ENCODE measurements at regions not wholly inside any gene's neighbourhood (a gene's known extent, or its start where the extent isn't known, plus 50 kb on each side); places are given as distances from the start of the nearest gene placed in this dataset.

DNA sequence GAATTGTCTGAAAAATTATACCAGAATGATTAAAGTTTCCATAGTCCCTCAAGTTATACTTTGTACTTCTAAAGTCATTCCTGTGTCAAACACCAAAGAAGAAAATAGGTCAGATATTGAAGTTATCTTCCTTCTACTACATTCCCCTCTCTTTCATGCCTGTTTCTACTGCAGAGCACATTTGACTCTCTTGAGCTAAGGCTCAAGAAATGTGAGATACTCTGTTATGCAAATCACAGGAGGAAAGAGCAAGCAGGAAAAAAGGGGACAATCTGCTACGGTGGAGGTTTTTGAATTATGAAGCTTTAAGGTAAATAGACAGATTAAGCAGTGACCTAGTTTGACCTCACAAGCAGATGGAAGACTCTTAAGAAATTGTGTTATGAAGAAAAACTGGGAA lies 198.9 kb upstream of the LDB2 start:
- no peak for DNase-seq

DNA sequence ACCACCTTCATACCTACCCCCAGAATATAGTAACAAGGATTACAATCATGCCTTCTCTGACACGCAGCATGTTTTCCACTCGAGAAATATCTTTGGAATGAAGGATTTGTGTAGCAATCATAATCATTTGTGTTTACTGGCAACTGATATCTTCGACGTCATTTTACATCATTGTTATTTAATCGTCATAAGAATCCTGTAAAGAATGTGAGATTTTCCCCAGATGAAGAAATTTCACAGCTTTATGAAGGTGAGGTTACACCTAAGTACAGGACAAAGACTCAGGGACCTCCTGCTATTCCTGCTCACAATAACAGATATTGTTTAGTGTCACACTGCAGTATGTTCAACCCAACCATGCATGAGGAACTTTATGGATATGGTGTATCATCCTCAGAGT lies 198.2 kb upstream of the LDB2 start:
- no peak for DNase-seq

GRCh38 chr4:17095771-17096170 lies 197.3 kb upstream of the LDB2 start:
- no peak for DNase-seq

DNA sequence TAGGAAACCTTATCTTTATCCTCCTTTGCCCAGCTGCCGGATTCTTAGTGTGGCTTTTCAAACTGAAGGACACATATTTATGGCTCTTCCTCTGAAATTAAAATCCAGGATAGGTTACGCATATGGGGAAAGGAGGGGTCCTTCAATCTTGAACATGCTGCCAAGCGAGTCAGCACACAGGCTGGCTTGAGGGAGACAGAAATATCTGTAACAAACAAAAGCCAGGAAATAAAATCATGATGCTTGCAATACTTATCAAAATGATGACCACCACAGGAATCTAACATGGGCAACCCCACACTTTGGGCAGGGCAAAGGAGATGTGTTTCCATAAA lies 196.4 kb upstream of the LDB2 start:
- DNase-seq = no peak

- no peak for DNase-seq
Observed at GRCh38 chr4:17094159-17094875, 195.9 kb upstream of the LDB2 start.

GRCh38 chr4:17093481-17093880 lies 195.0 kb upstream of the LDB2 start:
- DNase-seq = no peak

GRCh38 chr4:17092736-17093437 lies 194.4 kb upstream of the LDB2 start:
- no peak for DNase-seq

- DNase-seq = no peak
Observed at GRCh38 chr4:17091104-17091503, 192.7 kb upstream of the LDB2 start.

DNA sequence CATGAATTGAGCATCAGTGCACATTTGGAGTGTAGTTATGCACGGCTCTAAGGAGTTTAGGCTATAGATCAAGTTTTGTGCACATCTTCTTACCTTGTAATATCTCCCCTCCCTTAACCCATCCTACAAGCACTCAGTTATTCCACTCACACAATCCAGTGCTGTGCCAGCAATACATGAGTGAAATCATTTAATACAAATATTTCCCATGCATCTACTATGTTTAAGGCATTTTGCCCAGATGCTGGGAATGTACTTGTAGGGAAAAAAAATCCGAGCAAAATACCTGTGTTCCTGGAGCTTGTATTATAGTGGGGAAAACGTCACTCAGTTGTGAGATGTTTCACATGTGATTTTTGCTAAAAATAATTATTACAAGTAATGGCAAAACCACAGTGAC lies 191.6 kb upstream of the LDB2 start:
- DNase-seq = no peak

DNA sequence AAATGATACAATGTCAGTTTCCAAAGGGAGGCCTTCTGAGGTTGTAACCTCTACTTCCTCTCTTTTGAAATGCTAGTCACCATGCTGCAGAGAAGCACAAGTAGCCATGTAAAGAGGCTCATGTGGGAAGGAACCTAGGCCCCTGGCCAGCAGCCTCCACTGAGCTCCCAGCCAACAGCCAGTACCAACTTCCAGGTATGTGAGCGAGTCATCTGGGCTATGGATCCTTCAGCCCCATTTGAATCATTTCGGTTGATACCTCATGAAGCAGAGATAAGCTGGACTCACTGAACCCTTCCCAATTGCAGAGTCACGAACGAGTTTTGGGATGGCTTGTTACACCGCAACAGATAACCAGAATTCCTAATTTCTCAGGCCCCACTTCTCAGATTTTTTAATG lies 187.0 kb upstream of the LDB2 start:
- DNase-seq = no peak

- no peak for DNase-seq
Observed at GRCh38 chr4:17082186-17082585, 183.7 kb upstream of the LDB2 start.

- DNase-seq = no peak
Observed at GRCh38 chr4:17081179-17081578, 182.7 kb upstream of the LDB2 start.

GRCh38 chr4:17077105-17077504 lies 178.7 kb upstream of the LDB2 start:
- DNase-seq = no peak

GRCh38 chr4:17072483-17072882 lies 174.0 kb upstream of the LDB2 start:
- DNase-seq = no peak

GRCh38 chr4:17068891-17069290 lies 170.4 kb upstream of the LDB2 start:
- no peak for DNase-seq

- DNase-seq = no peak
Observed at GRCh38 chr4:17068392-17068791, 169.9 kb upstream of the LDB2 start.

DNA sequence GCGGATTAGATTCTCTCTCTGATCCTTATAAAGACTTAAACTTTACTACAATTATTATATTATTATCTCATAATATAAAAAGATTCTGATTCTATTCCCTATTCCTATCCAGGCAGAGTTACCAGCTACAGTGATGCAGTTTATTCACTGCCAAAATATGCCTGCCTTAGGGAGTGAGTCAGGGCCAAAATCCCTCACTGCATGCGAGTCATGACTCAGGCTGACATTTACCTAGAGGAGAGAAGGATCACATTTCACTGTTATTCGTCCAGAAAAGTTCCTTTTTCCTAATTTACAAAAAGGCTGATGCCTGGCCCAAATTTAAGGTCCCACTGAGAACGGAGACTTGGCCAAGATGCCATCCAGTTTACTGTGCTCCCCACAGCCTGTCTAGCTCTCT lies 168.5 kb upstream of the LDB2 start:
- DNase-seq = no peak

- DNase-seq = no peak
Observed at GRCh38 chr4:17066236-17066635, 167.8 kb upstream of the LDB2 start.

- no peak for DNase-seq
Observed at GRCh38 chr4:17065821-17066220, 167.4 kb upstream of the LDB2 start.

DNA sequence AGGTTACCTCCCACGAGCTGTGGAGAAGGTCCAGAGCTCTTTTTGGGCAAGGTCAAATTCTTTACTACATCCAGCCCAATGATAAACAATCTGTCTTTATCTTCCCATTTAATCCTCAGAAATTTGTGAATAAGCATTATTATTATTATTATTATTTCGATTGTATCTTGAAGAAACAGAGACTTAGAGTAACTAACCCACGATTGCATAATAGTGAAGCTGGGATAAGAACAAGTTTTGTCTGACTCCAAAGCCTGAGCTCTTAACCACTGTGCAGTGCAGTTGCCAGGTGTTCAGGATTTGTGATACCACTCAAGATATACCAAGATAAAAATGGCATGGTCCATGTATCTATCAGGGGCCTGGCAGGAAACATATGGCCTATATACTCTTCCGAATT lies 166.5 kb upstream of the LDB2 start:
- DNase-seq = no peak

DNA sequence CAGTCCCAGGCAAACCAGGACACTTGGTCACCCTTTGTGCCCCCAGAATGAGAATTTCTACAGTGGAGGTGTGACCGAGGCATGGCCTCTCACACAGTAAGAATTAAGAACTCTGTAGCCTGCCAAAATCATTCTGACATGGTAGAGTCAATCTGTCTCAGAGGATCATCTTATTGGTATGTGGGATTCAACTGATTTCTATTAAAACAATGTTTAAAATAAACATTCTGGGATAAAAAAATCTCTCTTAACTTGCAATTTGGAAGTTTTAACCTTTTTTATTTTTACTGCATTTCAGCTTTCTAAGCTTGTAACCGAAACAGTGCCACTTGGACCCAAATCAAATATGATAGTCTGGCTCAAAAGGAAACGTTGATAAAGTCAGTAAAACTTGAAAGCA lies 165.4 kb upstream of the LDB2 start:
- no peak for DNase-seq

DNA sequence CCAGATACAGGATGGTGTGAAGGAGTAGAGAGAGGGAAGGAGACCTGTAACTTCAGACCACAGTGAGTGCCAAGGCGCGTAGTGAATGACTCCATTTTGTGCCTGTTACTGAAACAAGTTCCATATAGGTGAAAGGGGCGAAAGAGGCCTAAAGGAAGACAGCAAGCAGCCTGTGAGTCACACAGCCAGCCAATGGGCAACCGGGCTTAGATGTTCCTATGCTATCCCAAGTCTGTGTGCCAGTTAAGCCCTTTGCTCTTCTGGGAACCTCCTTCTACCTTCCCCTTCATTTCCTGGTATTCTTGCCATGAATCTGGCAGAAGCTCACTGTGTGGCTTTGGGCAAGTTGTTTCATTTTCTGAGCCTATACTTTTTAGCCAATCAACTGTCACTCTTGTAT lies 161.8 kb upstream of the LDB2 start:
- no peak for DNase-seq

DNA sequence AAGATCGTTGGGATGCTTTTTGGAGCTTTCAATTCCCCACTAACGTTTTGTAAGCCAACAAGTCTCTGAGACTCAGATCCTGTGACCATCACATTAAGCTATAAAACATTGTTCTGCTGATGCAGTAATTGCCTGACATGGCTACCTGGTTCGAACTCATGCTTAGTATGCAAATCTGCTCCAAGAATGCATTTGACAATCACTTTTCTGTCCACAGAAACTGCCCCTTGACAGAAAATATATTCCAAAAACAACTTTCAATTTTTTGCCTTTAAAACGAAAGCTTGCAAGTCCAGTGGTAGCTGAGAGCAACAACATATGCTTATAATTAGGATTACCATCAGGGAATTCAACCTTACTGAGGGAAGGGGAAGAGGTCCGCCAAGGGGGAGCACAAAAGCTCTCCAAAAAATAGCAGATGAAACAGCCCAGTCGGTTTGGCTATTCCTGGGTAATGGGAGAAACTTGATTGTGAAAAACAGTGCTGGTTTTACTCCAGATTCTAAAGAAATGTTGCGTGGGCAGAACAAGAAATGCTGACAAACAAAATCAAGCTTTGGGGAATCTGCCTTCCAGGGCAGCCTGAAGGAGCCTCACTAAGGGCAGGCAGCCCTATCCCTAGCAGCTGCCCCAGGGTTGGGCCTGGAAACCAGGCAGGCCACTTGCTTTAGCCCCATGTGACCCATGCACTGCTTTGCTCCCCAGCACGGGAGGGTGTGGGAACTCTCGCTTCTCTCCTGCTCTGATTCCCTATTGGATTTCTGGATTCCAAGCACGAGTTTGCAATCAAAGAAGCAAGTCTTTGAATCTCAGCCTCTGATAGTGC lies 160.7 kb upstream of the LDB2 start:
- no peak for DNase-seq

DNA sequence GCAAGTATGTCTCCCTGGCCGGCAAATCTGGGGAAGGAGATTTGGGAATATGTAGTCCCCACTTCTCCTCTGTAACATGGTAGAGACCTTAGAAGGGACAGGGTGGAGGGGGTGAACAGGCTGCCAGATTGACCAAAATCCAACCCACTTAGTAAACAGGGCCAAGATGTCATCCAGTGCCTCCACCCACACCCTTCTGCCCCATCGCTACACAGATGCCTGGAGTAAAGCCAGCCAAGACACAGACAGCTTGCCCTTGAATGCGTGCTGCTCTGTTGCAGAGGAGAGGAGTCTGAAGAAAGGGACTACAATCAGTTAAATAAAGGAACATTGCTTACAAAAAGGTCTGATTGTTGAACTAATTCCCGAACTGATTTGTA lies 160.1 kb upstream of the LDB2 start:
- no peak for DNase-seq
